ENCODE measurements at regions not wholly inside any gene's neighbourhood (a gene's known extent, or its start where the extent isn't known, plus 50 kb on each side); places are given as distances from the start of the nearest gene placed in this dataset.

DNA sequence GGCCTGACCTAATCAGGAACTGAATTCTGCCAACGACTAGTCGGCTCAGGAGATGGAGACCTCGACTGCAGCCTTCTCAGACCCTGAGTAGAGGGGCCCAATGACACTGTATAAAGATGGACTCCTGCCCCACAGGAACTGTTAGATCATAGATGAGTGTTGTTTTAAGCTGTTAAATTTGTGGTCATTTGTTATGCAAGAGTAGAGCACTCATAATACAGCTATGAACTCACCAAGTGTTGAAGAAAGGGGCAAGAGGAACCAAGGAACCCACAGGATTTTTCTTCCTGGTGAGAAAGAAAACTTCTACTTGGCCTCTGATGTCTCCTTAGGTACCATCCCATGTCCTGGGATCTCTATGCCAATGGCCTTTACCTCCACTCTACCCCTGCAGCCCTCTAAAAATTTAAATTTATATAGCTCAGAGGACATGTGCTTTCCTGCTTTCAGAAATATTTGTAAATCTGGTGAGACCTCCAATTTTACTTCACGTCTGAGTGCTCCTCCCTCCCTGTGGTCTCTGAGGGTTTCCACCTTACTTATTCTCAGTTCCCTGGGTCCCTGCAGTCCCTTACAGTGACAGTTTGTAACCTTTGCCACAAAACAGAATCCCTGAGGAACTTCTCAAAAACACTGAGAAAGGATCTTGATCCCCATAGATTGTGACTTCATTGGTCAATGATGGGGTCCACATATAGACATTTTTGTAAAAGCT is 256.3 kb upstream of the ARHGAP20 start:
- no peaks in the 10 kb centered on the region for H3K9me3 Mint-ChIP-seq
- H3K4me1 Mint-ChIP-seq, result peaks cover under 1% of the 10 kb centered on the region
- no peak overlapping the region for H3K4me3 Mint-ChIP-seq
- H3K36me3 Mint-ChIP-seq (ENCODE audit: low read depth), result no peaks in the 10 kb centered on the region
- H3K27ac Mint-ChIP-seq, result peak overlapping the region; percentile 47
- TF ChIP-seq, protein P1, sequence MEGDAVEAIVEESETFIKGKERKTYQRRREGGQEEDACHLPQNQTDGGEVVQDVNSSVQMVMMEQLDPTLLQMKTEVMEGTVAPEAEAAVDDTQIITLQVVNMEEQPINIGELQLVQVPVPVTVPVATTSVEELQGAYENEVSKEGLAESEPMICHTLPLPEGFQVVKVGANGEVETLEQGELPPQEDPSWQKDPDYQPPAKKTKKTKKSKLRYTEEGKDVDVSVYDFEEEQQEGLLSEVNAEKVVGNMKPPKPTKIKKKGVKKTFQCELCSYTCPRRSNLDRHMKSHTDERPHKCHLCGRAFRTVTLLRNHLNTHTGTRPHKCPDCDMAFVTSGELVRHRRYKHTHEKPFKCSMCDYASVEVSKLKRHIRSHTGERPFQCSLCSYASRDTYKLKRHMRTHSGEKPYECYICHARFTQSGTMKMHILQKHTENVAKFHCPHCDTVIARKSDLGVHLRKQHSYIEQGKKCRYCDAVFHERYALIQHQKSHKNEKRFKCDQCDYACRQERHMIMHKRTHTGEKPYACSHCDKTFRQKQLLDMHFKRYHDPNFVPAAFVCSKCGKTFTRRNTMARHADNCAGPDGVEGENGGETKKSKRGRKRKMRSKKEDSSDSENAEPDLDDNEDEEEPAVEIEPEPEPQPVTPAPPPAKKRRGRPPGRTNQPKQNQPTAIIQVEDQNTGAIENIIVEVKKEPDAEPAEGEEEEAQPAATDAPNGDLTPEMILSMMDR (IDR thresholded peaks at IDR 0.05), result no peak
- DNase-seq, result no peak
- peaks cover 4% of the 10 kb centered on the region for H3K27me3 Mint-ChIP-seq (ENCODE audit: low read depth, poor library complexity)

DNA sequence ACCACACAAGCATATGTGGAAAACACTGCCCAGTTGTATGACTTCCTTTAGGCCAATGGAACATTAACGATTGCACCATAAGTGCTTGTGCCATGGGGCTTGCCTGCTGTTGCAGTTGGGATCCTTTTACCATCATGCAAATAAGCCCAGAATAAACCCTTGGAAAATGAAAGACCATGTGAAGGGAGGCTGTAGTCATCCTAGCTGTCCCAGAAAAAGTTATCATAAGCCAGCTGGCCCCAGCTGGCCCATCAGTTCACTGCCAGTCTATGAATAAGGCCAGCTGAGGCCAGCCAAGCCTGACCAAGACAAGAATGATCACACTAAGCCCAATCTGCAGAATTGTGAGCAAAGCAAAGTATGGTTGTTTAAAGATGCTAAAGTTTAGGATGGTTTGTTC is 253.9 kb upstream of the ARHGAP20 start:
- no peak overlapping the region for H3K4me3 Mint-ChIP-seq
- TF ChIP-seq, protein P1 (IDR thresholded peaks at IDR 0.05), result no peak
- no peaks in the 10 kb centered on the region for H3K9me3 Mint-ChIP-seq
- H3K4me1 Mint-ChIP-seq, result no peaks in the 10 kb centered on the region
- no peaks in the 10 kb centered on the region for H3K36me3 Mint-ChIP-seq (ENCODE audit: low read depth)
- no peak for DNase-seq
- H3K27ac Mint-ChIP-seq, result no peak overlapping the region
- H3K27me3 Mint-ChIP-seq (ENCODE audit: low read depth, poor library complexity), result peaks cover 4% of the 10 kb centered on the region

DNA sequence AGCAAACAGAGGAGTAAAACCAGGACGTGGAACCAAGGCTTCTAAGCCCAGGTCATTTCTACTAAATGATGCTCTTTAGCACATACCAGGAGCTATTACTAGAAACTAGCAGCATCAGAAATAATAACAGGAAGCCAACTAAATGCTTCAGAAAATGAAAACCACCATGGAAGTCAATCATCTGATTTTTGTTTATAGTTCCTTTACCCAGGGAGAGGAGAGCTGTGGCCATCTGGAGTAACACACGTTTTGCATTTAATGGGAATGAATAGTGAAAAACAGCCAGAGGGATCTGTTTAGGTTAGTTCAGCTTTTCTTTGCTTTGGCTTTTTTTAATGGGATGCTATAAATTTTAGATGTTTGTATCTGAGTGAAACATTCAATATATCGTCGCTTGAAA is 250.7 kb upstream of the ARHGAP20 start:
- H3K36me3 Mint-ChIP-seq (ENCODE audit: low read depth), result no peaks in the 10 kb centered on the region
- no peak overlapping the region for H3K4me3 Mint-ChIP-seq
- TF ChIP-seq, protein P1 (IDR thresholded peaks at IDR 0.05), result no peak
- no peaks in the 10 kb centered on the region for H3K4me1 Mint-ChIP-seq
- no peak overlapping the region for H3K27ac Mint-ChIP-seq
- no peaks in the 10 kb centered on the region for H3K27me3 Mint-ChIP-seq (ENCODE audit: low read depth, poor library complexity)
- no peaks in the 10 kb centered on the region for H3K9me3 Mint-ChIP-seq
- DNase-seq, result no peak

DNA sequence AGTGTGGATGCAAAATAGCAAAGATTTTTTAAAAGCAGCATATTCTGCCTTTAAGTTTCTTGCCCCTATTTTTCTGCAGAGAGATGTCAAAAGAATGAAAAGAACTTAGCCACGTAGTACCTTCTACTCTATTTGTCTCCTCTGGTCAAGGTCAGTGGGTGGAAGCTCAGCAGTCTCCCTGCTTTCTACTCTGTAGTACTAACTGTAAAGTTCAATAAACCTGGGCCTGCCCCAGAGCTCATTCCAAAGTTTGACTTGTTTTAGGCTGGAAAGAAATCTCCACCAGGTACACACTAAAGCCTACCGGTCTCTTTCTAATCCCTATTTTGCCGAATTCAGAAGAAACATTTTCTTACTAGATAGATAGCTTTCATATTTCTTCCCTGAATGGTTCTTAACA is 247.9 kb upstream of the ARHGAP20 start:
- Mint-ChIP-seq H3K4me1 (peaks cover 14% of the 10 kb centered on the region), H3K4me3 (no peak overlapping the region), H3K36me3 (ENCODE audit: low read depth) (no peaks in the 10 kb centered on the region), H3K9me3 (no peaks in the 10 kb centered on the region), H3K27me3 (ENCODE audit: low read depth, poor library complexity) (no peaks in the 10 kb centered on the region), H3K27ac (no peak overlapping the region)
- TF ChIP-seq, protein P1 (IDR thresholded peaks at IDR 0.05), result no peak
- no peak for DNase-seq

DNA sequence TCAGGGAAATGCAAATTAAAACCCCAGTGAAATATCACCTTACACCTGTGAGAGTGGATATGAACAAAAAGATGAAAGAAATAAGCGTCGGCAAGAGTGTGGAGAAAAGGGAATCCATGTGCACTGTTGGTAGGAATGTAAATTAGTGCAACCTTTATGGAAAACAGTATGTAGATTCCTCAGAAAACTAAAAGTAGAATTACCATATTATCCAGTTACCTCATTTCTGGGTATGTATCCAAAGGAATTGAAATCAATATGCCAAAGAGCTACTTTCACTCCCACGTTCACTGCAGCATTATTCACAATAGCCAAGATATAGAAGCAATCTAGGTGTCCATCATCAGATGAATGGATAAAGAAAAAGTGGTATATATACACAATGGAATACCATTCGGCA is 246.0 kb upstream of the ARHGAP20 start:
- DNase-seq, result no peak
- Mint-ChIP-seq H3K27ac (no peak overlapping the region), H3K9me3 (no peaks in the 10 kb centered on the region), H3K4me1 (peaks cover 24% of the 10 kb centered on the region), H3K4me3 (no peak overlapping the region), H3K36me3 (ENCODE audit: low read depth) (no peaks in the 10 kb centered on the region), H3K27me3 (ENCODE audit: low read depth, poor library complexity) (no peaks in the 10 kb centered on the region)
- TF ChIP-seq, protein P1 (IDR thresholded peaks at IDR 0.05), result no peak

DNA sequence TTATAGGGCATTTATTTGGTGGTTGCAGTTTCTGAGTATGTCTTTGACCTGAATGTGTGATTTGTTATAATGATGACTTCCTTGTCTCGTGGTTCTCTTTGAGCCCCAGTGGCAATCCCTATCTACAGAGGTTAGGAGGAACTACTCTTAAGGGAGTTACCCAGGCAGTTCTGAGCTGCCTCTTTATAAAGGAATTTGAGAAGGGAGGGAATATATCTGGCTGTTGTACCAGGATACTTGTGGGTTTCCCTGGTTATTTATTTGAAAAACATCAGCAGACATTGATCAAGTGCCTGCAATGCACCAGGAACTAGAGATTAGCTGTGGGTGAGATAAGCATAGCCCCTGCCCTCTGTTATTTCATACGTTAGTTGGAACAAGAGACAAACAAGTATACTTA is 243.5 kb upstream of the ARHGAP20 start:
- no peaks in the 10 kb centered on the region for H3K9me3 Mint-ChIP-seq

More for the DNA sequence above, 243.5 kb upstream of the ARHGAP20 start:
- Mint-ChIP-seq H3K36me3 (ENCODE audit: low read depth) (no peaks in the 10 kb centered on the region), H3K4me1 (peaks cover 33% of the 10 kb centered on the region), H3K27me3 (ENCODE audit: low read depth, poor library complexity) (no peaks in the 10 kb centered on the region), H3K4me3 (no peak overlapping the region), H3K27ac (peak overlapping the region; percentile 43)
- TF ChIP-seq, protein P1 (IDR thresholded peaks at IDR 0.05), result no peak
- DNase-seq, result no peak
